ENCODE measurements at regions not wholly inside any gene's neighbourhood (a gene's known extent, or its start where the extent isn't known, plus 50 kb on each side); places are given as distances from the start of the nearest gene placed in this dataset.

- ChIA-PET CTCF (no interaction called here), POLR2A (no interaction called here)
- Histone ChIP-seq H3K4me2 (replicated peaks; ENCODE audit: low read depth, low read length, poor library complexity, severe bottlenecking) (no peak overlapping the region), H2AFZ (ENCODE audit: insufficient read depth, low read depth, low read length, poor library complexity, severe bottlenecking) (no peak overlapping the region), H3K4me1 (ENCODE audit: control insufficient read depth in 2 of 2, insufficient read depth in 2 of 2, low read length in 2 of 2) (no peaks in the 10 kb centered on the region), H3K36me3 (replicated peaks in 1 of 2; ENCODE audit: control extremely low read depth in 1 of 2, control insufficient read depth in 1 of 2, extremely low read depth in 1 of 2, insufficient read depth in 2 of 2, low read length in 1 of 2) (no peaks in the 10 kb centered on the region), H3K9me3 (ENCODE audit: control extremely low read depth in 1 of 3, control insufficient read depth in 2 of 3, insufficient read depth in 1 of 3, low read length in 2 of 3) (no peaks in the 10 kb centered on the region), H4K20me1 (ENCODE audit: control insufficient read depth, insufficient read depth, low read length, poor library complexity, severe bottlenecking) (no peaks in the 10 kb centered on the region), H3K27me3 (replicated peaks in 1 of 4; ENCODE audit: control extremely low read depth in 1 of 4, control insufficient read depth in 3 of 4, insufficient read depth in 4 of 4, low read length in 3 of 4) (no peaks in the 10 kb centered on the region), H3K4me3 (ENCODE audit: control extremely low read depth in 1 of 5, extremely low read depth in 1 of 5, insufficient read depth in 1 of 5, low read depth in 2 of 5, low read length in 4 of 5) (no peak overlapping the region), H3K27ac (ENCODE audit: low read length in 2 of 2) (no peak overlapping the region), H3K79me2 (ENCODE audit: control insufficient read depth, insufficient read depth, low read length) (no peaks in the 10 kb centered on the region), H3K9ac (ENCODE audit: low read length) (no peak overlapping the region)
- 37% methylated on average over 2 of the region's 4 CpGs for WGBS (ENCODE audit: insufficient coverage)
- no peak for TF ChIP-seq EZH2 (IDR thresholded peaks at IDR 0.05; ENCODE audit: borderline replicate concordance, insufficient read depth, low read depth, low read length, poor library complexity, severe bottlenecking)
- TF ChIP-seq, protein P1, sequence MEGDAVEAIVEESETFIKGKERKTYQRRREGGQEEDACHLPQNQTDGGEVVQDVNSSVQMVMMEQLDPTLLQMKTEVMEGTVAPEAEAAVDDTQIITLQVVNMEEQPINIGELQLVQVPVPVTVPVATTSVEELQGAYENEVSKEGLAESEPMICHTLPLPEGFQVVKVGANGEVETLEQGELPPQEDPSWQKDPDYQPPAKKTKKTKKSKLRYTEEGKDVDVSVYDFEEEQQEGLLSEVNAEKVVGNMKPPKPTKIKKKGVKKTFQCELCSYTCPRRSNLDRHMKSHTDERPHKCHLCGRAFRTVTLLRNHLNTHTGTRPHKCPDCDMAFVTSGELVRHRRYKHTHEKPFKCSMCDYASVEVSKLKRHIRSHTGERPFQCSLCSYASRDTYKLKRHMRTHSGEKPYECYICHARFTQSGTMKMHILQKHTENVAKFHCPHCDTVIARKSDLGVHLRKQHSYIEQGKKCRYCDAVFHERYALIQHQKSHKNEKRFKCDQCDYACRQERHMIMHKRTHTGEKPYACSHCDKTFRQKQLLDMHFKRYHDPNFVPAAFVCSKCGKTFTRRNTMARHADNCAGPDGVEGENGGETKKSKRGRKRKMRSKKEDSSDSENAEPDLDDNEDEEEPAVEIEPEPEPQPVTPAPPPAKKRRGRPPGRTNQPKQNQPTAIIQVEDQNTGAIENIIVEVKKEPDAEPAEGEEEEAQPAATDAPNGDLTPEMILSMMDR (IDR thresholded peaks at IDR 0.05), result no peak
- intact Hi-C loops (cut with micrococcal nuclease), result no loop called here
- H3K9me3 Mint-ChIP-seq (ENCODE audit: insufficient read depth), result no peaks in the 10 kb centered on the region
- no peaks in the 10 kb centered on the region for H3K27me3 Mint-ChIP-seq
- ATAC-seq (ENCODE audit: low read depth), result no peak
- H3K4me3 Mint-ChIP-seq, result no peak overlapping the region
- no peaks in the 10 kb centered on the region for H3K4me1 Mint-ChIP-seq
- no peak overlapping the region for H3K27ac Mint-ChIP-seq
- no peak for DNase-seq
These were observed 159.2 kb upstream of the LRIG3 start for GRCh38 chr12:59079472-59079871.

GRCh38 chr12:59079002-59079401 is 158.7 kb upstream of the LRIG3 start:
- H3K9me3 Mint-ChIP-seq (ENCODE audit: insufficient read depth), result no peaks in the 10 kb centered on the region
- DNase-seq (no peak), ATAC-seq (ENCODE audit: low read depth) (no peak)
- no peak overlapping the region for H2AFZ ChIP-seq (ENCODE audit: insufficient read depth, low read depth, low read length, poor library complexity, severe bottlenecking)
- no peaks in the 10 kb centered on the region for H3K27me3 ChIP-seq (replicated peaks in 1 of 4; ENCODE audit: control extremely low read depth in 1 of 4, control insufficient read depth in 3 of 4, insufficient read depth in 4 of 4, low read length in 3 of 4)
- H3K4me1 ChIP-seq (ENCODE audit: control insufficient read depth in 2 of 2, insufficient read depth in 2 of 2, low read length in 2 of 2), result no peaks in the 10 kb centered on the region
- intact Hi-C loops (cut with micrococcal nuclease), result no loop called here
- H3K79me2 ChIP-seq (ENCODE audit: control insufficient read depth, insufficient read depth, low read length), result no peaks in the 10 kb centered on the region
- H3K4me1 Mint-ChIP-seq, result no peaks in the 10 kb centered on the region
- ChIA-PET POLR2A (no interaction called here), CTCF (no interaction called here)
- TF ChIP-seq EZH2 (IDR thresholded peaks at IDR 0.05; ENCODE audit: borderline replicate concordance, insufficient read depth, low read depth, low read length, poor library complexity, severe bottlenecking), result no peak
- TF ChIP-seq, protein P1 (IDR thresholded peaks at IDR 0.05), result no peak
- H4K20me1 ChIP-seq (ENCODE audit: control insufficient read depth, insufficient read depth, low read length, poor library complexity, severe bottlenecking), result no peaks in the 10 kb centered on the region
- no peaks in the 10 kb centered on the region for H3K27me3 Mint-ChIP-seq
- no peak overlapping the region for H3K9ac ChIP-seq (ENCODE audit: low read length)
- H3K4me3 ChIP-seq (ENCODE audit: control extremely low read depth in 1 of 5, extremely low read depth in 1 of 5, insufficient read depth in 1 of 5, low read depth in 2 of 5, low read length in 4 of 5), result no peak overlapping the region
- whole genome bisulfite sequencing (ENCODE audit: insufficient coverage), result no CpG with 5 or more reads among the region's 2 CpGs
- no peak overlapping the region for H3K4me2 ChIP-seq (replicated peaks; ENCODE audit: low read depth, low read length, poor library complexity, severe bottlenecking)
- no peak overlapping the region for H3K27ac Mint-ChIP-seq
- no peak overlapping the region for H3K4me3 Mint-ChIP-seq
- H3K27ac ChIP-seq (ENCODE audit: low read length in 2 of 2), result no peak overlapping the region
- no peaks in the 10 kb centered on the region for H3K36me3 ChIP-seq (replicated peaks in 1 of 2; ENCODE audit: control extremely low read depth in 1 of 2, control insufficient read depth in 1 of 2, extremely low read depth in 1 of 2, insufficient read depth in 2 of 2, low read length in 1 of 2)
- no peaks in the 10 kb centered on the region for H3K9me3 ChIP-seq (ENCODE audit: control extremely low read depth in 1 of 3, control insufficient read depth in 2 of 3, insufficient read depth in 1 of 3, low read length in 2 of 3)

All from B cell (primary cell).